Activated T-helper 1 cell treated with anti-CD3 and anti-CD28 coated beads, Interleukin-12 subunit alpha, Interleukin-12 subunit beta, Interleukin-2, Interleukin-4 antibody, amounts not matched to agents 30 ng/mL and 10 ng/mL and 1 ng/mL, durations not matched to agents 14 hours and 24 hours and 36 hours (primary cell): ENCODE measurements at regions not wholly inside any gene's neighbourhood (a gene's known extent, or its start where the extent isn't known, plus 50 kb on each side); places are given as distances from the start of the nearest gene placed in this dataset.

Source experiments
- DNase-seq: peaks from one replicate; pipeline ENCODE4 v3.0.0; 2021; ENCODE audit warnings: low spot score
- H3K27ac Mint-ChIP-seq: one replicate; pipeline ENCODE4 v1.8.0; 2021; ENCODE audit warnings: mild to moderate bottlenecking, mixed read lengths
- H3K27me3 Mint-ChIP-seq: one replicate; pipeline ENCODE4 v1.8.0; 2022; ENCODE audit warnings: mild to moderate bottlenecking, moderate library complexity, mixed read lengths; ENCODE audit not compliant: insufficient read depth
- H3K36me3 Mint-ChIP-seq: one replicate; pipeline ENCODE4 v1.8.0; 2021; ENCODE audit warnings: low read depth, mixed read lengths
- H3K4me1 Mint-ChIP-seq: one replicate; pipeline ENCODE4 v1.8.0; 2021; ENCODE audit warnings: low read depth, mixed read lengths
- H3K4me3 Mint-ChIP-seq: one replicate; pipeline ENCODE4 v1.8.0; 2021; ENCODE audit warnings: mild to moderate bottlenecking, moderate library complexity, mixed read lengths
- H3K9me3 Mint-ChIP-seq: one replicate; pipeline ENCODE4 v1.8.0; 2021; ENCODE audit warnings: mixed read lengths
- intact Hi-C: fragments of 100-400 bp; cut with micrococcal nuclease; formaldehyde crosslinking; loops from one replicate; pipeline ENCODE4 v1.15.1; 2024

DNA sequence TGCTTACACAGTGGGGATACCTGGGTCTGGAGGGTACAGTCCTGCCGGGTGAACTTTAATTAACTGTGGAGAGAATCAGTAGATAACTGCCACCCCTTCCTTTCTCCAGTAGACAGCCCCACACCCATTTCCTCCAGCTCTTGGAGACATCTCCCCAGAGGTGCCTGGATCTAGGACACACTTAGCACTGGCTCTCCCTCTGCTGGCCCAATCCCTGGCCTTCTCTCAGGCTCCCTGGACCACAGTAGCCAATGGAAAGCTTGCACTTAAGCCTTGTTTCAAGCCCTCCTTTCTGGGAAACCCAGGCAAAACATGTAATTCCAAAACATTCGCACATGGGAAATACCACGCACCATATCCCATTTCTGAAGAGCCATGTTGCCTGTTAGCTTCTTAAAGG lies 169.2 kb upstream of the GAS1 start:
- no peak for DNase-seq
- Mint-ChIP-seq H3K9me3 (no peaks in the 10 kb centered on the region), H3K36me3 (no peaks in the 10 kb centered on the region), H3K27me3 (no peaks in the 10 kb centered on the region), H3K4me3 (no peak overlapping the region), H3K4me1 (no peaks in the 10 kb centered on the region), H3K27ac (no peak overlapping the region)
- intact Hi-C loops = no loop called here

GRCh38 chr9:87118594-87118993 lies 171.3 kb upstream of the GAS1 start:
- peaks cover 6% of the 10 kb centered on the region for H3K4me1 Mint-ChIP-seq
- no peak overlapping the region for H3K27ac Mint-ChIP-seq
- H3K9me3 Mint-ChIP-seq = no peaks in the 10 kb centered on the region
- H3K36me3 Mint-ChIP-seq = no peaks in the 10 kb centered on the region
- H3K27me3 Mint-ChIP-seq = no peaks in the 10 kb centered on the region
- no peak for DNase-seq
- H3K4me3 Mint-ChIP-seq = no peak overlapping the region
- intact Hi-C loops = no loop called here

DNA sequence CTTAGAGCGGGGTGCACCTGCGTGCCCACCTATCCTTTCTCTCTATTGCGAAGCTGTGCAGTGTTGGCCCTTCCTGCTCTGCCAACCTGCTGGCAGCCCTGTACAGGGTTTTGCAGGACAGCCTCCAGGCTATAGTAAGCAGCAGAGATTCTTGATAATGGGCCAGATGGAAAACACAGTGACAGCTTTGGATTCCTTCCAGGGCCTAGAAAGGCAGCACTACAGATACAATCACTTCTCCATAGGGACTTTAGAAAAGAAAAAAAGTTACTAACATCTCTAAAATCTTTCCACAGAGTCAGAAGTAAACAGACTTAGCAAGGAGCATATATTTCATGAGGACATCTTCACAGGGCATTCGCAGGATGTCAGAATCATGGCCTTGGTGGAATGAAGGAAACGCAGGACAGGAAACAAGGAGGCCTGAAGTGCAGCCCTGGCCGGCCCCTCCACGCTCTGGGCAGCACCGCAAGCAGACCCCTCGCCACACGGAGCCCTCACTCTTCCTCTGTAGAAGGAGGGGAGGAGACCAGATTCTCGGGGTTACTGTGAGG lies 172.1 kb upstream of the GAS1 start:
- DNase-seq = no peak
- H3K4me1 Mint-ChIP-seq = peaks cover 6% of the 10 kb centered on the region
- H3K27me3 Mint-ChIP-seq = no peaks in the 10 kb centered on the region
- no peak overlapping the region for H3K4me3 Mint-ChIP-seq
- intact Hi-C loops = no loop called here
- H3K27ac Mint-ChIP-seq = no peak overlapping the region
- H3K9me3 Mint-ChIP-seq = no peaks in the 10 kb centered on the region
- H3K36me3 Mint-ChIP-seq = no peaks in the 10 kb centered on the region

DNA sequence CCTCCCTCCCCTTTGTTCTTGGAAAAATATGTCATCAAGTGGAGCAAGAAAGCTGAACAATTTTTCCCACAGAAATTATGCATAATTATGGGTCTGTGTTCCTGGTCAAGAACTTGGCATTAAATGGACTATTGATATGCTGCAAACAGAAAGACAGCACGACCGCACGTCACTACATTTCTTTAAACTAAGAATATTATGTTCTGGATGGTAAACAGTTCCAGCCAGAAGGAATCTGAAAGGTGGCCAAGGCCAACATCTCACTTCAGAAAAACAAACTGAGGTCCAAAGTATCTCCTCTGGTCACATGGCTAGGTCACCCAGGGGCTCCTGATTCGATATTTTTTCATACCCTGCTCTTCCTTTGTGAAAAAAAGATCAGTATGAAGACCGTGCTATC lies 173.3 kb upstream of the GAS1 start:
- DNase-seq = no peak
- peaks cover 6% of the 10 kb centered on the region for H3K4me1 Mint-ChIP-seq
- no peaks in the 10 kb centered on the region for H3K36me3 Mint-ChIP-seq
- no peak overlapping the region for H3K27ac Mint-ChIP-seq
- H3K9me3 Mint-ChIP-seq = no peaks in the 10 kb centered on the region
- H3K27me3 Mint-ChIP-seq = peaks cover 2% of the 10 kb centered on the region
- intact Hi-C loops = no loop called here
- no peak overlapping the region for H3K4me3 Mint-ChIP-seq

- peaks cover 6% of the 10 kb centered on the region for H3K4me1 Mint-ChIP-seq
- intact Hi-C loops = no loop called here
- peaks cover 4% of the 10 kb centered on the region for H3K27me3 Mint-ChIP-seq
- DNase-seq = no peak
- no peaks in the 10 kb centered on the region for H3K36me3 Mint-ChIP-seq
- peaks cover 5% of the 10 kb centered on the region for H3K9me3 Mint-ChIP-seq
- no peak overlapping the region for H3K4me3 Mint-ChIP-seq
- H3K27ac Mint-ChIP-seq = no peak overlapping the region
These were observed 175.8 kb upstream of the GAS1 start for GRCh38 chr9:87122947-87123685.

GRCh38 chr9:87123830-87124229 lies 176.5 kb upstream of the GAS1 start:
- Mint-ChIP-seq H3K9me3 (peaks cover 5% of the 10 kb centered on the region), H3K4me1 (peaks cover 6% of the 10 kb centered on the region), H3K4me3 (no peak overlapping the region), H3K27me3 (peaks cover 4% of the 10 kb centered on the region), H3K27ac (no peak overlapping the region), H3K36me3 (no peaks in the 10 kb centered on the region)
- DNase-seq = no peak
- intact Hi-C loops = no loop called here

- Mint-ChIP-seq H3K4me1 (peaks cover 6% of the 10 kb centered on the region), H3K27ac (no peak overlapping the region), H3K9me3 (peaks cover 5% of the 10 kb centered on the region), H3K36me3 (no peaks in the 10 kb centered on the region), H3K4me3 (no peak overlapping the region), H3K27me3 (peaks cover 4% of the 10 kb centered on the region)
- intact Hi-C loops = no loop called here
- DNase-seq = no peak
These were observed 178.5 kb upstream of the GAS1 start for GRCh38 chr9:87125819-87126218.

GRCh38 chr9:87127543-87127942 lies 180.2 kb upstream of the GAS1 start:
- Mint-ChIP-seq H3K27me3 (peaks cover 4% of the 10 kb centered on the region), H3K4me1 (peaks cover 6% of the 10 kb centered on the region), H3K27ac (no peak overlapping the region), H3K36me3 (no peaks in the 10 kb centered on the region), H3K4me3 (no peak overlapping the region), H3K9me3 (peaks cover 11% of the 10 kb centered on the region)
- DNase-seq = no peak
- intact Hi-C loops = no loop called here

- DNase-seq = no peak
- Mint-ChIP-seq H3K27me3 (peaks cover 4% of the 10 kb centered on the region), H3K4me1 (peaks cover 3% of the 10 kb centered on the region), H3K36me3 (no peaks in the 10 kb centered on the region), H3K9me3 (peaks cover 11% of the 10 kb centered on the region), H3K27ac (no peak overlapping the region), H3K4me3 (no peak overlapping the region)
- intact Hi-C loops = no loop called here
These were observed 180.8 kb upstream of the GAS1 start for GRCh38 chr9:87127978-87128614.

- H3K27me3 Mint-ChIP-seq = peaks cover 4% of the 10 kb centered on the region
- no peaks in the 10 kb centered on the region for H3K36me3 Mint-ChIP-seq
- H3K4me1 Mint-ChIP-seq = no peaks in the 10 kb centered on the region
- H3K9me3 Mint-ChIP-seq = peaks cover 11% of the 10 kb centered on the region
- H3K27ac Mint-ChIP-seq = no peak overlapping the region
- intact Hi-C loops = no loop called here
- no peak for DNase-seq
- H3K4me3 Mint-ChIP-seq = no peak overlapping the region
These were observed 181.7 kb upstream of the GAS1 start for GRCh38 chr9:87128844-87129493.

DNA sequence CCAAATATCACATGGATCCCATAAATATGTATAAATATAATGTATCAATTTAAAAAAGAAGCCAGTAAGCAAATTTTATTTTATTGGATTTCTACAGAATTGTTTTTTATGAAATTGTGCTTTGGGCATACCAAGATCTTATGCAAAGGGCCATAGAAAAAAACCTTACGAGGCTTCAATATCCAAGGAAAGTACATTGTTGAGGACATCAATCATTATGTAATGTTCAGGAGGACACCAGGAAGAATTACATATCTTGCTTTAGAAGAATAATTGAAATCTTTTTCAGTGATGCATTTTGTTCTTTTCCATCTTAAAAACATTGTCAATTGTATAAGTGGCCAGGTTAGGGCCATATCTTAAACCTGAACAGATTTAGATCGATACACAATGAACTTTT lies 187.8 kb upstream of the GAS1 start:
- H3K4me1 Mint-ChIP-seq = no peaks in the 10 kb centered on the region
- no peak overlapping the region for H3K27ac Mint-ChIP-seq
- intact Hi-C loops = no loop called here
- H3K4me3 Mint-ChIP-seq = no peak overlapping the region
- no peaks in the 10 kb centered on the region for H3K36me3 Mint-ChIP-seq
- no peak for DNase-seq
- no peaks in the 10 kb centered on the region for H3K27me3 Mint-ChIP-seq
- peaks cover 6% of the 10 kb centered on the region for H3K9me3 Mint-ChIP-seq

- H3K9me3 Mint-ChIP-seq = no peaks in the 10 kb centered on the region
- no peak overlapping the region for H3K27ac Mint-ChIP-seq
- intact Hi-C loops = no loop called here
- DNase-seq = no peak
- H3K27me3 Mint-ChIP-seq = no peaks in the 10 kb centered on the region
- H3K4me3 Mint-ChIP-seq = no peak overlapping the region
- no peaks in the 10 kb centered on the region for H3K4me1 Mint-ChIP-seq
- no peaks in the 10 kb centered on the region for H3K36me3 Mint-ChIP-seq
These were observed 190.4 kb upstream of the GAS1 start for GRCh38 chr9:87137718-87138117.
